Tibial nerve (tissue), 4 donors: ENCODE measurements at regions not wholly inside any gene's neighbourhood (a gene's known extent, or its start where the extent isn't known, plus 50 kb on each side); places are given as distances from the start of the nearest gene placed in this dataset.

Experiments
- DNase-seq, 2 donors: peaks; one replicate each; pipeline ENCODE4 v3.0.0-alpha.2; 2019; ENCODE audit warnings: low spot score in 2 of 2
- H3K27ac ChIP-seq, 4 donors: fragments of 200-600 bp; sonication (generic) in 3 of 4; one replicate each; pipeline ENCODE4 v1.5.1; 2017 to 2019; ENCODE audit warnings: mild to moderate bottlenecking in 1 of 4
- H3K27me3 ChIP-seq, 2 donors: fragments of 200-600 bp; sonication (generic) in 1 of 2; one replicate each; pipeline versions ENCODE4 v1.5.1 to v1.6.0; 2017 to 2019
- H3K36me3 ChIP-seq, 3 donors: fragments of 200-600 bp; sonication (generic); one replicate each; pipeline ENCODE4 v1.5.1; 2018 to 2019
- H3K4me1 ChIP-seq, 4 donors: fragments of 200-600 bp; sonication (generic) in 3 of 4; one replicate each; pipeline ENCODE4 v1.5.1; 2017 to 2019
- H3K4me3 ChIP-seq, 4 donors: fragments of 200-600 bp; sonication (generic) in 3 of 4; one replicate each; pipeline ENCODE4 v1.5.1; 2017 to 2019; ENCODE audit warnings: mild to moderate bottlenecking in 1 of 4, moderate library complexity in 1 of 4
- H3K9me3 ChIP-seq, 4 donors: fragments of 200-600 bp; sonication (generic) in 3 of 4; one replicate each; pipeline ENCODE4 v1.5.1; 2017 to 2019
- EP300 ChIP-seq, 2 donors: sonication (generic); formaldehyde crosslinking; IDR thresholded peaks; one replicate each; pipeline ENCODE4 v1.6.1; 2017; ENCODE audit warnings: antibody characterized with exemption in 2 of 2, mild to moderate bottlenecking in 1 of 2
- POLR2A ChIP-seq, 2 donors: fragments of 450-650 bp; IDR thresholded peaks; one replicate each; pipeline ENCODE4 v1.6.1; 2017; ENCODE audit warnings: antibody characterized with exemption in 2 of 2, mild to moderate bottlenecking in 2 of 2, moderate library complexity in 2 of 2
- WGBS, 2 donors: methylation state at CpG; one replicate each; pipeline ENCODE4 v1.1.5; 2018; 5-methylcytosine and 5-hydroxymethylcytosine counted together
- TF ChIP-seq, protein P1 (sequence below), 5 experiments: fragments of 200-600 bp in 3 of 5; fragments of 450-650 bp in 2 of 5; sonication (generic) in 3 of 5; IDR thresholded peaks; one replicate each; pipeline ENCODE4 v1.5.1; 2016 to 2019; ENCODE audit warnings: antibody characterized with exemption in 5 of 5, mild to moderate bottlenecking in 3 of 5, moderate library complexity in 2 of 5

DNA sequence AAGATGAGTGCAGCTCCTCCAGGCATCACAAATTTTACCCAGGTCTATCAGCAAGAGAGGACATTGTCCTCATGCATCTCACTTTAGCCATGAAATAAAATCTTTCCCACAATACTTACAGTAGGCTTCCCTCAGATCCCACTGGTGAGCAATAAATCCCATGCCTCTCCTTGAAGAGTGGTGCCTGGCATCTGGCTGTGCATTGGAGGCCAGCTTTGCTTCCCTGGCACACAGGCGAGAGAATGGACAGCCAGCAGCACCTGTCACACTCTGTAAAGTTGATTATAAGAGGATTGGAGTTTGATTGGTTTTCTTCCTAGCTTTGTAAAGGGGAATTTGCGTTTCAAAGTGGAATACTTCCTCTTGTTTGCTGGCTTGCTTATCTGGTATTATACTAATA, 1153.9 kb downstream of the AACS start:
- no peak overlapping the region for H3K27ac ChIP-seq
- DNase-seq = no peak
- WGBS, 2 donors = 72 to 80% methylated on average over 2 of the region's 2 CpGs
- H3K4me3 ChIP-seq = no peak overlapping the region
- TF ChIP-seq, protein P1, sequence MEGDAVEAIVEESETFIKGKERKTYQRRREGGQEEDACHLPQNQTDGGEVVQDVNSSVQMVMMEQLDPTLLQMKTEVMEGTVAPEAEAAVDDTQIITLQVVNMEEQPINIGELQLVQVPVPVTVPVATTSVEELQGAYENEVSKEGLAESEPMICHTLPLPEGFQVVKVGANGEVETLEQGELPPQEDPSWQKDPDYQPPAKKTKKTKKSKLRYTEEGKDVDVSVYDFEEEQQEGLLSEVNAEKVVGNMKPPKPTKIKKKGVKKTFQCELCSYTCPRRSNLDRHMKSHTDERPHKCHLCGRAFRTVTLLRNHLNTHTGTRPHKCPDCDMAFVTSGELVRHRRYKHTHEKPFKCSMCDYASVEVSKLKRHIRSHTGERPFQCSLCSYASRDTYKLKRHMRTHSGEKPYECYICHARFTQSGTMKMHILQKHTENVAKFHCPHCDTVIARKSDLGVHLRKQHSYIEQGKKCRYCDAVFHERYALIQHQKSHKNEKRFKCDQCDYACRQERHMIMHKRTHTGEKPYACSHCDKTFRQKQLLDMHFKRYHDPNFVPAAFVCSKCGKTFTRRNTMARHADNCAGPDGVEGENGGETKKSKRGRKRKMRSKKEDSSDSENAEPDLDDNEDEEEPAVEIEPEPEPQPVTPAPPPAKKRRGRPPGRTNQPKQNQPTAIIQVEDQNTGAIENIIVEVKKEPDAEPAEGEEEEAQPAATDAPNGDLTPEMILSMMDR (IDR thresholded peaks at IDR 0.05) = no peak
- TF ChIP-seq POLR2A (IDR thresholded peaks at IDR 0.05) (no peak), EP300 (IDR thresholded peaks at IDR 0.05) (no peak)
- no peaks in the 10 kb centered on the region for H3K9me3 ChIP-seq
- no peaks in the 10 kb centered on the region for H3K27me3 ChIP-seq
- H3K36me3 ChIP-seq = no peaks in the 10 kb centered on the region
- H3K4me1 ChIP-seq = no peaks in the 10 kb centered on the region

DNA sequence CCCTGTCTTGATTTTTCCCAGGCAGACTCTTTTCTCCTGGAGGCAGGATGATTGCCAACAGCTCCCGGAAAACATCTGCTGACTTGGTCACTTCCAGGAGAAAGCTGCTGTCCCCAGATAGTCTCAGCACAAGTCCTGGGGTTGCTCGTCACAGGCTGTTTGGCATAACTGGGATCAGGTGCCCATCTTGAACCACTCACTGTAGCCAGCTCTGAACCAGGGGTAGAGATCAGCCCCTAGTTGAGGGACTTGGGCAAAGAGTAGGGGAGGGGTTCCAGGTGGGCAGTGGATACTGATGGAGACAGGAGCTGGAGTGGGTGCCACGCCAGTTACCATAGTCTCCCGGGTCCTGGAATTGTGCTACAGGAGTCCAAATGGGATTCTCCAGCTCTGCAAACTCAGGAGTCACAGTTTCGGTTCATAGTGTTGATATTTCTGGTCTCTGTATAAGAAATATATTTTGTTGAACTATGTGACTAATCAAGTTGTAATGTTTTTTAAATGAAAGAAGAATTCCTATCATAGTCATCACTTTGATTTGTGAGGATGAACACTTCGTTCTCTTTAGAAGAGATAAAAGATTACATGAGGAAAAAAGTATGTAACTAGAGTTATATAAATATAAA, 1154.5 kb downstream of the AACS start:
- Histone ChIP-seq H3K36me3 (no peaks in the 10 kb centered on the region), H3K9me3 (no peaks in the 10 kb centered on the region), H3K4me1 (no peaks in the 10 kb centered on the region), H3K27ac (no peak overlapping the region), H3K4me3 (no peak overlapping the region), H3K27me3 (no peaks in the 10 kb centered on the region)
- WGBS, 2 donors = 77 to 79% methylated on average over 6 of the region's 6 CpGs
- no peak for TF ChIP-seq EP300 (IDR thresholded peaks at IDR 0.05)
- TF ChIP-seq, protein P1 (IDR thresholded peaks at IDR 0.05) = no peak
- no peak for TF ChIP-seq POLR2A (IDR thresholded peaks at IDR 0.05)
- no peak for DNase-seq

DNA sequence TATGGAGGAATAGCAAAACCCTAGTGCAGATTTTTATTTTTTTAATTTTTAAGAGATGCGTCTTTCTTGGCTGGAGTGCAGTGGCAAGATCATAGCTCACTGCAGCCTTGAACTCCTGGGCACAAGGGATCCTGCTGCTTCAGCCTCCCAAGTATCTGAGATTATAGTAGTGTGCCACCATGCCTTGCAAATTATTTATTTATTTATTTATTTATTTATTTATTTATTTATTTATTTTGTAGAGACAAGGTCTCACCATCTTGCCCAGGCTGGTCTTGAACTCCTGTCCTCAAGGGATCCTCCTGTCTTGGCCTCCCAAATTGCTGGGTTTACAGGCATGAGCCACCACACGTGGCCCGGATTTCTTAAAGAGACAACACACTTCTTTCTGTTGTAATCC, 1158.8 kb downstream of the AACS start:
- peaks cover 0 to 11% (median 0%) of the 10 kb centered on the region in 4 donors for H3K9me3 ChIP-seq
- WGBS, 2 donors = 87 to 89% methylated on average over 3 of the region's 3 CpGs
- no peak for DNase-seq
- H3K4me1 ChIP-seq = no peaks in the 10 kb centered on the region
- TF ChIP-seq EP300 (IDR thresholded peaks at IDR 0.05) (no peak), POLR2A (IDR thresholded peaks at IDR 0.05) (no peak)
- TF ChIP-seq, protein P1 (IDR thresholded peaks at IDR 0.05) = no peak
- H3K4me3 ChIP-seq = no peak overlapping the region
- H3K36me3 ChIP-seq = no peaks in the 10 kb centered on the region
- H3K27ac ChIP-seq = no peak overlapping the region
- no peaks in the 10 kb centered on the region for H3K27me3 ChIP-seq

DNA sequence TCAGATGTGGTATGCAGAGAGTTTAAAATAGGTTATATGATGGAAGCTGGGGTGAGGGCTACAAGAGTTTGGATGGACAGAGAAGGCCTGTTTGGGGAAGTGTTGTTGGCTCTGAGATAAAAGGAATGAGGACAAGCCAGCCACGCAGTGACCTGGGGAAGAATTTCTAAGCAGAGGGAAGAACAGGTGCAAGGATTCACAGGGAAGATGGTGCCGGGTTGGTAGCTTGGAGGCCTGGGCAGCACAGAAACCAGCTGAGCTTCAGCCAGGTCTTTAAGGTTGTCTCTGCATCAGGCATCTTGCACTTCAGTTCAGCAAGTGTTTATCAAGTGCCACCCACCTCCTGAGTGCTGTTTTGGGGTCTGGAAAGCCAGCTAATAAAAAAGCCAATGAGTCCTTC, 1163.7 kb downstream of the AACS start:
- Histone ChIP-seq H3K27ac (no peak overlapping the region), H3K4me3 (no peak overlapping the region), H3K36me3 (no peaks in the 10 kb centered on the region), H3K4me1 (no peaks in the 10 kb centered on the region), H3K27me3 (no peaks in the 10 kb centered on the region), H3K9me3 (peaks cover 0 to 11% (median 0%) of the 10 kb centered on the region in 4 donors)
- 84 to 88% methylated on average over 2 of the region's 2 CpGs for WGBS, 2 donors
- TF ChIP-seq EP300 (IDR thresholded peaks at IDR 0.05) = no peak
- TF ChIP-seq POLR2A (IDR thresholded peaks at IDR 0.05) = no peak
- TF ChIP-seq, protein P1 (IDR thresholded peaks at IDR 0.05) = no peak
- DNase-seq = no peak

DNA sequence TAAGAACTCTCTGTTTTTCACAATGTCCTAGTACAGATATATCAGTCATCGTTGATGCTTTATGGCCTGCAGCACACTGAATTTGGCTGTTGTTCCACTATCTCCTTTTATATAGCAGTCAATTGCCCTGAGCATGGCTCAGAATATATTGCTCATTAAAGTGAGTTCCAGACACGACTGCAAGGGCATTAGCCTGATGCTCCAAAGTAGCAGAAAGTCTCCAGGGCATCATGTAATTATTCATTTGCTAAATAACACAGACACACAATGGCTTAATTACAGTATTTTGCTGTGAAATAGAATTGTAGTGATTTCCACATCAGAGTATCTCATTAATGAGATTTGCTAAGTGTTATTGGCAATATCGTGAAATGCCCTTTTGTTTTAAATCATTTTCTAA, 1167.5 kb downstream of the AACS start:
- no peaks in the 10 kb centered on the region for H3K36me3 ChIP-seq
- H3K4me3 ChIP-seq = no peak overlapping the region
- H3K27me3 ChIP-seq = no peaks in the 10 kb centered on the region
- H3K27ac ChIP-seq = no peak overlapping the region
- H3K9me3 ChIP-seq = no peaks in the 10 kb centered on the region
- no peaks in the 10 kb centered on the region for H3K4me1 ChIP-seq
- no peak for DNase-seq
- 68 to 70% methylated on average over 3 of the region's 3 CpGs for WGBS, 2 donors
- TF ChIP-seq EP300 (IDR thresholded peaks at IDR 0.05) = no peak
- no peak for TF ChIP-seq POLR2A (IDR thresholded peaks at IDR 0.05)
- TF ChIP-seq, protein P1 (IDR thresholded peaks at IDR 0.05) = no peak
